ENCODE measurements at regions not wholly inside any gene's neighbourhood (a gene's known extent, or its start where the extent isn't known, plus 50 kb on each side); places are given as distances from the start of the nearest gene placed in this dataset.
"Not testable (repeated sequence)": the region's sequence is repeated elsewhere in the genome, so short reads cannot be mapped to it uniquely, and the experiment has no call there.

DNA sequence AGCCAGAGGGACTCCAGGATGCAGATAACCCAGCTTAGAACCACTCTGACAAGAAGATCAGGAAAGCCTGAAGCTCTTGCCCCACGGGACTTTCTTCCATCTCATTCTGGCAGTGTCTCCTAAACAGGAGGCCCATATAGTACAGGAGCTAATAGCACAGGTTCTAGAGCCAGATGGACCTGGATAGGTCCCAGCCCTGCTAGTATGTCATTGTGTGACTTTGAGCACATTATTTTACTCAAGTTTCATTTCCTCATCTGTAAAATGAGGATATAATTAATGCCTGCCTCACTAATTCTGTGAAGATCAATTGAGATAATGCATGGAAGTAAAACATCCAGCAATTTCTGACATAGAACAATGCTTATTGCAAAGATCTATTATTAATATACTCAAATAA is 66.5 kb upstream of the GZMB start:
- BruUV-seq (replicated peaks): no TSS peak
- Histone ChIP-seq H3K36me3 (ENCODE audit: low read depth) (no peaks in the 10 kb centered on the region), H3K4me1 (replicated peaks; ENCODE audit: insufficient read depth) (no peaks in the 10 kb centered on the region), H3K27me3 (ENCODE audit: insufficient read depth, low read depth) (peaks cover 3% of the 10 kb centered on the region; the same call in 1 of the 2 replicates), H3K4me3 (no peak overlapping the region), H3K79me2 (ENCODE audit: low read depth) (no peaks in the 10 kb centered on the region), H4K20me1 (ENCODE audit: insufficient read depth) (no peaks in the 10 kb centered on the region), H3F3A (ENCODE audit: insufficient read depth, low read depth) (no peaks in the 10 kb centered on the region), H3K4me2 (no peak overlapping the region), H3K27ac (no peak overlapping the region), H2AFZ (no peak overlapping the region), H3K9me2 (ENCODE audit: insufficient read depth) (no peaks in the 10 kb centered on the region), H3K9me3 (ENCODE audit: insufficient read depth, low read depth) (no peaks in the 10 kb centered on the region)
- DNase-seq: no peak
- POLR2A ChIA-PET (ENCODE audit: unreplicated experiment): no interaction called here
- TF ChIP-seq EZH2 (IDR thresholded peaks at IDR 0.05; ENCODE audit: low read depth): no peak
- TF ChIP-seq, protein P1, sequence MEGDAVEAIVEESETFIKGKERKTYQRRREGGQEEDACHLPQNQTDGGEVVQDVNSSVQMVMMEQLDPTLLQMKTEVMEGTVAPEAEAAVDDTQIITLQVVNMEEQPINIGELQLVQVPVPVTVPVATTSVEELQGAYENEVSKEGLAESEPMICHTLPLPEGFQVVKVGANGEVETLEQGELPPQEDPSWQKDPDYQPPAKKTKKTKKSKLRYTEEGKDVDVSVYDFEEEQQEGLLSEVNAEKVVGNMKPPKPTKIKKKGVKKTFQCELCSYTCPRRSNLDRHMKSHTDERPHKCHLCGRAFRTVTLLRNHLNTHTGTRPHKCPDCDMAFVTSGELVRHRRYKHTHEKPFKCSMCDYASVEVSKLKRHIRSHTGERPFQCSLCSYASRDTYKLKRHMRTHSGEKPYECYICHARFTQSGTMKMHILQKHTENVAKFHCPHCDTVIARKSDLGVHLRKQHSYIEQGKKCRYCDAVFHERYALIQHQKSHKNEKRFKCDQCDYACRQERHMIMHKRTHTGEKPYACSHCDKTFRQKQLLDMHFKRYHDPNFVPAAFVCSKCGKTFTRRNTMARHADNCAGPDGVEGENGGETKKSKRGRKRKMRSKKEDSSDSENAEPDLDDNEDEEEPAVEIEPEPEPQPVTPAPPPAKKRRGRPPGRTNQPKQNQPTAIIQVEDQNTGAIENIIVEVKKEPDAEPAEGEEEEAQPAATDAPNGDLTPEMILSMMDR (conservative IDR thresholded peaks at IDR 0.05): no peak
- CTCF ChIA-PET: no interaction called here
- intact Hi-C loops (cut with micrococcal nuclease; ENCODE audit: unreplicated experiment): no loop called here

DNA sequence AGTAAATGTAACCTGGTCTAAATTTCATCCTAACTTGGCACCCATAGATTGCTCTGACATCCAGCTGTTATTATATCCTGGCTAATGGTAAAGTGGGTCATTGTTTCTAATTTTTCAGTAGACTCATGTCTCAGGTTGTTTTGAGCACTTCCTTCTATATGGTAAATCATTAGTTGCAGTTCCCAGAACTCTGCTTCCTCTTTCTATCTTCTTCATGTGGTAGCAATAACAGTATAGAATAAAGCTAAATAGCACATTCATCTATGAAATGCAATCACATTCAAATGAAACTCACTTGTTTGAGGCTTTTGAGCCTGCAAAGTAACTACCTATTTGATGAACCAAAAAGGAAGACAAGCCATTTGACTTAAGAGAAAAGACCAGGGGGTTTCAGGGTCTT is 65.1 kb upstream of the GZMB start:
- H3K27ac ChIP-seq: no peak overlapping the region
- no peak overlapping the region for H2AFZ ChIP-seq
- intact Hi-C loops (cut with micrococcal nuclease; ENCODE audit: unreplicated experiment): no loop called here
- no peaks in the 10 kb centered on the region for H4K20me1 ChIP-seq (ENCODE audit: insufficient read depth)
- no peaks in the 10 kb centered on the region for H3K36me3 ChIP-seq (ENCODE audit: low read depth)
- no peaks in the 10 kb centered on the region for H3F3A ChIP-seq (ENCODE audit: insufficient read depth, low read depth)
- ChIA-PET CTCF (no interaction called here), POLR2A (ENCODE audit: unreplicated experiment) (no interaction called here)
- peaks cover 3% of the 10 kb centered on the region; the same call in 1 of the 2 replicates for H3K27me3 ChIP-seq (ENCODE audit: insufficient read depth, low read depth)
- no peak overlapping the region for H3K4me3 ChIP-seq
- H3K4me1 ChIP-seq (replicated peaks; ENCODE audit: insufficient read depth): no peaks in the 10 kb centered on the region
- H3K9me2 ChIP-seq (ENCODE audit: insufficient read depth): no peaks in the 10 kb centered on the region
- no TSS peak for BruUV-seq (replicated peaks)
- no peaks in the 10 kb centered on the region for H3K79me2 ChIP-seq (ENCODE audit: low read depth)
- no peak overlapping the region for H3K4me2 ChIP-seq
- no peak for DNase-seq
- no peaks in the 10 kb centered on the region for H3K9me3 ChIP-seq (ENCODE audit: insufficient read depth, low read depth)
- TF ChIP-seq, protein P1 (conservative IDR thresholded peaks at IDR 0.05): no peak
- TF ChIP-seq EZH2 (IDR thresholded peaks at IDR 0.05; ENCODE audit: low read depth): no peak

DNA sequence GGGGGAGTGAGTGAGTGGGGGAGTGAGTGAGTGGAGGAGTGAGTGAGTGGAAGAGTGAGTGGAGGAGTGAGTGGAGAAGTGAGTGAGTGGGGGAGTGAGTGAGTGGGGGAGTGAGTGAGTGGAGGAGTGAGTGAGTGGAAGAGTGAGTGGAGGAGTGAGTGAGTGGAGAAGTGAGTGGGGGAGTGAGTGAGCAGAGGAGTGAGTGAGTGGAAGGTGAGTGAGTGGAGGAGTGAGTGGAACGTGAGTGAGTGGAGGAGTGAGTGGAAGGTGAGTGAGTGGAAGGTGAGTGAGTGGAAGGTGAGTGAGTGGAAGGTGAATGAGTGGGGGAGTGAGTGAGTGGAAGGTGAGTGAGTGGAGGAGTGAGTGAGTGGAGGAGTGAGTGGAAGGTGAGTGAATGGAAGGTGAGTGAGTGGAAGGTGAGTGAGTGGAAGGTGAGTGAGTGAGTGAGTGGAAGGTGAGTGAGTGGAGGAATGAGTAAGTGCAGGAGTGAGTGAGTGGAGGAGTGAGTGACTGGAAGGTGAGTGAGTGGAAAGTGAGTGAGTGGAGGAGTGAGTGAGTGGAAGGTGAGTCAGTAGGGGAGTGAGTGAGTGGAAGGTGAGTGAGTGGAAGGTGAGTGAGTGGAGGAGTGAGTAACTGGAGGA is 62.4 kb upstream of the GZMB start:
- H3K4me3 ChIP-seq; BruUV-seq (replicated peaks); H3K9me2 ChIP-seq (ENCODE audit: insufficient read depth); H3K4me1 ChIP-seq (replicated peaks; ENCODE audit: insufficient read depth); H2AFZ ChIP-seq; H3K79me2 ChIP-seq (ENCODE audit: low read depth); H3K27me3 ChIP-seq (ENCODE audit: insufficient read depth, low read depth); H3K4me2 ChIP-seq; H3K27ac ChIP-seq; CTCF ChIA-PET; intact Hi-C loops (cut with micrococcal nuclease; ENCODE audit: unreplicated experiment); H3F3A ChIP-seq (ENCODE audit: insufficient read depth, low read depth); H3K9me3 ChIP-seq (ENCODE audit: insufficient read depth, low read depth); H4K20me1 ChIP-seq (ENCODE audit: insufficient read depth); POLR2A ChIA-PET (ENCODE audit: unreplicated experiment); H3K36me3 ChIP-seq (ENCODE audit: low read depth); DNase-seq: not testable (repeated sequence)
